ENCODE measurements at regions not wholly inside any gene's neighbourhood (a gene's known extent, or its start where the extent isn't known, plus 50 kb on each side); places are given as distances from the start of the nearest gene placed in this dataset.

GRCh38 chr2:226623587-226624368, 175.8 kb downstream of the IRS1 start:
- no peak for DNase-seq (ENCODE audit: low read depth, low spot score)
- no peak overlapping the region for H3K27ac ChIP-seq

DNA sequence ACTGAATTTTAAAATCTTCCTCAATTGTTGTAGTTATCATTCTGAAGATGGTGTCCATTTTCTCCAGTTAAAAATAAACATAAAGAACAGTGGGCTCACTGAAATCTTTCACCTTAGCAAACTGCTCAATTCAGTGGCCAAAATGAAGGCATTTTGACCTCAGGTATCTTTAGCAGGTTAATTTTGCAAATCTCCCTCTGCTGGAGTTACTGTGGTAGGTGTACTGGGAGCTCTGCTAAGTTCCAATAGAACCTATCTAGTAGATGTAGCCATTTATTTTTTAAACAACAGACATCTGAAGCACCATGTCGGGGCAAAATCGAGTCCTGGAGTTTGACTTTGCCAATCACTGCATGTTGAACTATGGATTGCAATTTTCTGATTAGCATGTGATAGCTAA, 177.1 kb downstream of the IRS1 start:
- DNase-seq (ENCODE audit: low read depth, low spot score), result no peak
- H3K27ac ChIP-seq, result no peak overlapping the region

DNA sequence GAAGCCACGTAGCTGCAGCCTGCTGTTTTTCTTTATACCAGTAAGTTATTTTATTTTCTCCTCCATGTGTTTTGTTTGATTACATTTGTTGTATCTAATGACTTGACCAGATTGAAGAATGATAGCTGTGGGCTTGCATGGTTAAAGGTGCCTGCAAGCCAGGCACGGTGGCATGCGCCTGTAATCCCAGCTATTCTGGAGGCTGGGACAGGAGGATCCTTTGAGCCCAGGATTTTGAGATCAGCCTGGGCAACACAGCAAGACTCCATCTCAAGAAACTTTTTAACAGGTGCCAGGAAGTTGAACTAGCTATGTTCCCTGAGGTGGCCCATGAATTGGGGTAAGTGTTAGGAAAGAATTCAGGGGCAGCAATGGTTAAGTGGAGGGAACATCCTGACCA, 179.4 kb downstream of the IRS1 start:
- DNase-seq (ENCODE audit: low read depth, low spot score), result no peak
- H3K27ac ChIP-seq, result no peak overlapping the region

DNA sequence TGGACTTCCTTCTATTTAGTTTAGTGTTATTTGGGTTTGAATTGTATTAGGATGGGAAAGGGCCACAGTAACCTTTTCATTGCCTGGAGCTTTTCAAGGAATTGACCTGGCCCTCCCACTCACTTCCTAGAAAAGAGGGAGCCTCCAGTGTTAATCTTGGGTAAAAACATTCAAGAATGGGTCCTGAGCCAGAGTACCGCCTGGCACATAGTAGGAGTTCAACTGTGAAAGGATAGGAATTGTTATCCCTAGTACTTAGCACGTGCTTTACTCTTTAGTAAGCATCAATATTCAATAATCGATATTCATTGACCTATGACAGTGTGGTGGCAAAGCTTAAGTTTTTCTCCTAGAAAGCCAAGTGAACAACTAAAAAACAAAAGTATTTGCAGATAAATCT, 179.9 kb downstream of the IRS1 start:
- DNase-seq (ENCODE audit: low read depth, low spot score), result no peak

DNA sequence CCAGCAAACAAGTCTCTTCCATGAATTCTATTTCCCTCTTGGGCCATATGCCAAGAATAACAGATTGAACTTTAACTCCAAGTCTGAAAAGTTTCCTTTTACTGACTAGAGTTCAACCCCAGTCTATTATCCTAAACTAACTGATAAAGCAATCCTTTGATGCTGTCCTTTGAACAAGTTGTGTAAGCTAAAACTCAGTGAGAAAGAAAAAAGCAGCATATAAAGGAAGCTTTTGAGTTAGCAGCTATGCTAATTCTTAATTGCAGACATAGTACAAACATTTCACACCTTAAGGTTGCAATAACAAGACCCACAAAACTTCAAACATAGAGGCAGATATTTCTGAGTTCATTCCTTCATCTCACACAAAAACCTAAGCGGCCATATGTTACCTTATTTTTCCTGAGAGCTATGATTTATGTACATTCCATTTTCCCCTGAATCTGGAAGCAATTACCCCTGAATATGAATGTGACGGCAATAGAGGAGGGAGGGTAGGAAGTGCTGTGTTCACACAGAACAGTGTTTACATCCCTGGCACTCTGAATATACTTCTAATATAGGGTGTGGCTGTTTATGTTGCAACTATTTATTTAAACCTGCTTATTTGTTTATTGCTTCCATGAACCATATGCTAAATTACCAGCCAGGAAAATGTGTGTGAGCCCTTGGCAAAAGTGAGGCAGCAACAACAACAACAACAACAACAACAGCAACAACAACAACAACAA, 180.6 kb downstream of the IRS1 start:
- no peak for DNase-seq (ENCODE audit: low read depth, low spot score)
- no peak overlapping the region for H3K27ac ChIP-seq

More for the DNA sequence above, 179.9 kb downstream of the IRS1 start:
- H3K27ac ChIP-seq, result no peak overlapping the region

GRCh38 chr2:226618544-226618874, 181.1 kb downstream of the IRS1 start:
- DNase-seq (ENCODE audit: low read depth, low spot score), result no peak
- H3K27ac ChIP-seq, result no peak overlapping the region

GRCh38 chr2:226615891-226616290, 183.7 kb downstream of the IRS1 start:
- H3K27ac ChIP-seq, result no peak overlapping the region
- DNase-seq (ENCODE audit: low read depth, low spot score), result no peak

GRCh38 chr2:226611944-226612318, 187.7 kb downstream of the IRS1 start:
- DNase-seq (ENCODE audit: low read depth, low spot score), result peak; percentile 60
- peak overlapping the region; percentile 51 for H3K27ac ChIP-seq

GRCh38 chr2:226611196-226611943, 188.2 kb downstream of the IRS1 start:
- peak overlapping the region; percentile 51 for H3K27ac ChIP-seq
- DNase-seq (ENCODE audit: low read depth, low spot score), result no peak

DNA sequence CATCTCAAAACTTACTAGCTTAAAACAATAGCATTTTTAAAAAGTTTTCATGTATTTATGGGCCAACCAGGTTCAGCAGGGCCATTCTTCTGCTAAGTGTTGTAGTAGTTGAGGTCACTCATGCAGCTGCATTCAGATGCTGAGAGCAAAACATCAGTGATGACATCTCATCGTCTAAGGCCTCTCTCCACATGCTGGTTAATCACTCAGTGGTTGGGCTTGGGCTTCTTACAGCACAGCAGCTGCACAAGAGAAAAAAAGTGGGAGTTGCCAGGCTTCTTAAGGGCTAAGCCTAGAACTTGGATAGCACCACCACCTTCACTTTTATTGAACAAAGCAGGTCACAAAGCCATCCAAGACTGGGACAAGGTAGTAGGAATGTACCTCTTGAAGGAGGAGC, 190.3 kb downstream of the IRS1 start:
- DNase-seq (ENCODE audit: low read depth, low spot score), result no peak
- H3K27ac ChIP-seq, result no peak overlapping the region

GRCh38 chr2:226608451-226608850, 191.2 kb downstream of the IRS1 start:
- DNase-seq (ENCODE audit: low read depth, low spot score), result no peak
- no peak overlapping the region for H3K27ac ChIP-seq

- no peak overlapping the region for H3K27ac ChIP-seq
- DNase-seq (ENCODE audit: low read depth, low spot score), result no peak
These were observed 192.2 kb downstream of the IRS1 start for GRCh38 chr2:226607379-226607778.

GRCh38 chr2:226605642-226606041, 194.0 kb downstream of the IRS1 start:
- no peak overlapping the region for H3K27ac ChIP-seq
- DNase-seq (ENCODE audit: low read depth, low spot score), result no peak

GRCh38 chr2:226603606-226604005, 196.0 kb downstream of the IRS1 start:
- no peak for DNase-seq (ENCODE audit: low read depth, low spot score)
- H3K27ac ChIP-seq, result no peak overlapping the region

DNA sequence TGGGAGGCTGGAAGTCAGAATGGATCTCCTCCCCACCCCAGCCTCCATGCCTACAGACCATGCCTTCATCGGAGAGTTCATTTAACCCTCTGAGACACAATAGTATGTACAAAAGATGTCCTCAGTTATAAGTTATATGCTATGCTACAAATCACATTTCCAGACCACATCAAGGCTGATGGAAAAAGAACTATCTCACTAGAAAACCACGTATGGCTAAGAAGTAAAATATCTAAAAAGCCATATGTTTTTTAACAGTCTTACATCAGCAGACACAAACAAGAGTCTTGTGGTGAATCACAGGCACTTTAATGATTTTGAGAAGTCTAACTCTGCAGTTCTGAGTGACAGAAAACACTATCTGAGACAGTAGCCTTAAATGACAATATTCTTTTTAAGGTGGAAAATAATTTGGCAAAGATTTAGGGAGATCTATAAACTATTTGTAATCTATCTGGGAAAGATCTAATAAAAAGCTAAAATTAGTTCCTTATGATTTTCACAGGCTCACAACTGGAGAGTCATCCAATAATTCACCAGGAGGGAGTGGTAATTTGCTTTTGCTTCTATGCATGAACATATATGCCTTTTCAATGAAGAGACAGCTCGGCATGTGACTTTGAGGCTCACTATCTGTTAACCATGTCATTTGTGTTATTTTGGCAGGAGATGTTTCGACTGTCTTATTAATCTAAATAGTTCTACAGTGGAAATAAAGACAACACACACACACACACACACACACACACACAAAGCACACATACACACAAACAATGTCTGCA, 197.5 kb downstream of the IRS1 start:
- DNase-seq (ENCODE audit: low read depth, low spot score), result no peak
- no peak overlapping the region for H3K27ac ChIP-seq

DNA sequence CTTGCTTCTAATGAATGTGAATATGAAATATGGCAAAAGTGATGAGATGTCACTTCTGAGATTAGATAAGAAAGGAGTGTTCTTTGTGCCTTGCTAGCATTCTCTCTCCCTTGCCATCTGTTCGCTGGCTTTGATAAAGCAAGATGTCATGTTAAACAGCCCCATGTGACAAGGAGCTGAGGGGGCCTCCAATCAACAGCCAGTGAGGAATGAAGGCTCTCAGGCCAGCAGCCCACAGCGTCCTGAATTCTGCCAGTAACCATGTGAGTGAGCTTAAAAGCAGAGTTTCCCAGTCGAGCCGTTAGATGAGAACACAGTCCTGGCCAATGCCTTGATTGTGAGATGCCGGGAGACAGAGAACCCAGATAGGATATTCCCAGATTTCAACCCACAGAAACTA, 198.8 kb downstream of the IRS1 start:
- H3K27ac ChIP-seq, result no peak overlapping the region
- no peak for DNase-seq (ENCODE audit: low read depth, low spot score)

DNA sequence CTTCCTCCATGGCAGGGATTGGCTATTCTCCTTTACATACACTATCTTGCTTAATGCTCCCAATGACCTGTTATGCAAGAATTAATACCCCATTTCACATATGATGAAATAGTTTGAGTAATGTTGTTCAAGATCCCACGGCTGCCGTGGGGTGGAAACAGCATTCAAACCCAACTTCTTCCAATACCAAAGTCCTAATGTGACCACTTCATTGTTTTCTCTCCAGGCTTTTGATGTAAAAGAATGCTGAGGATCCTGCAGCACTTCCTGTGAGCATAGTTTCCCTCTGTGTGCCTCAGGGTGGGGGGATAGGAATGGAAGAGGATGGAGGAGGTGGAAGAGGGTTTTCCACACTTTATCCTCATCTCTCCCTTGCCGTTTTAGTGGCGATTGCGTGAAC, 199.4 kb downstream of the IRS1 start:
- DNase-seq (ENCODE audit: low read depth, low spot score), result no peak
- no peak overlapping the region for H3K27ac ChIP-seq

GRCh38 chr2:226589043-226589442, 210.6 kb downstream of the IRS1 start:
- no peak overlapping the region for H3K27ac ChIP-seq
- DNase-seq (ENCODE audit: low read depth, low spot score), result no peak

DNA sequence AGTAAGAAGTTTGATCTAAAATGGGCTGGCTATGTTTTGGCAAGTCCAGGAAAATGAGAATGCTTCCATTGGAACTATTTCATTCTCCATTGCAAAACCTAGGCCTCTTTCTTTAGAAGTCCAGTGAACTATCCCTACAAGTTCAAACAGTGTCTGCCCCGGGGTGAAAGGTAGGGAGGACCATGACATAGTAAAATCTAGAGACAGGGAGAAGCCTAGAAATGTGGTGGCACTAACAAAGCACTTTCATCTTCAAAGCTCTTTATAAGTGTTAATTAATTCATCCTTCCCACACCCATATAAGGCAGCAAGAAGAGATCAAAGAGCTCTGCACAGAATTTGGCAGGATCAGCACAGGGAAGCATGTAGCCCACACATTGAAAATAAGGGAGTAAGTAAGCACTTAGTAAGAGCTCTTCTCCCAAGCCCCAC, 214.5 kb downstream of the IRS1 start:
- H3K27ac ChIP-seq, result no peak overlapping the region

DNA sequence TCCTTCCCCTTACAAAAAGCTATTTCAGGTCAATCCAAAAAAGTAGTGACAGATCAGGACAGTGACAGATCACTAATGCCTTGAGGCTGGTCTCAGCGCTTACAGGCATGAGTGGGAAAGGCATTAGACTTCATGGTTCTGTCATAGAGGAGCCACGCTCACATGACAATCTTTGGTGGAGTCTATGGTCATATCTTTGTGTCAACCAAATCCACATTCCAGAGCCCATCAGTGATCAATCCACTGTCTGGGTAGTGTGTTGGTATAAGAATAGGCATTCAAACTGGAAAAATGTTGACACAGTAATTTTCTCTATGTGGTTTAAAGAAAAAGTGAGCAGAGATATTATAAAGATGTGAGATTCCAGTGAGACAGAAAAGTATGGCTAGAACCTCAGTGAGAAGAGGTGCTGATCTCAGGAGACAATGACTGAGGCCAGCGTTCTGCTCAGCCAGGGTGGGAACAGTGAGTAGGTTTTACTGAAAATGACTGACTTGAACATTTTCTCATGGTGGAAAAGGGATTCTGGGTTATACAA, 215.0 kb downstream of the IRS1 start:
- DNase-seq (ENCODE audit: low read depth, low spot score), result no peak
- H3K27ac ChIP-seq, result no peak overlapping the region

More for the DNA sequence above, 214.5 kb downstream of the IRS1 start:
- DNase-seq (ENCODE audit: low read depth, low spot score), result no peak

Data from epithelial cell of prostate (primary cell).